Breast epithelium (tissue), 3 donors: ENCODE measurements at regions not wholly inside any gene's neighbourhood (a gene's known extent, or its start where the extent isn't known, plus 50 kb on each side); places are given as distances from the start of the nearest gene placed in this dataset.

Experiments used
- CTCF ChIP-seq, 3 donors: fragments of 450-650 bp; IDR thresholded peaks; one replicate each; pipeline ENCODE4 v1.5.1; 2016 to 2017; ENCODE audit warnings: antibody characterized with exemption in 3 of 3, mild to moderate bottlenecking in 3 of 3, moderate library complexity in 3 of 3
- POLR2A ChIP-seq: fragments of 450-650 bp; IDR thresholded peaks from one replicate; pipeline ENCODE4 v1.6.1; 2016; ENCODE audit warnings: antibody characterized with exemption, mild to moderate bottlenecking, moderate library complexity
- POLR2AphosphoS5 ChIP-seq, 3 donors: sonication (generic); formaldehyde crosslinking; IDR thresholded peaks; one replicate each; pipeline ENCODE4 v1.6.1; 2017; ENCODE audit warnings: antibody characterized with exemption in 3 of 3

GRCh38 chr6:168822376-168822775 lies 381.4 kb downstream of the SMOC2 start:
- TF ChIP-seq POLR2A (no peak), CTCF (IDR thresholded peaks at IDR 0.05) (no peak), POLR2AphosphoS5 (IDR thresholded peaks at IDR 0.05) (no peak)
